ENCODE measurements at regions not wholly inside any gene's neighbourhood (a gene's known extent, or its start where the extent isn't known, plus 50 kb on each side); places are given as distances from the start of the nearest gene placed in this dataset.
"Not testable (repeated sequence)": the region's sequence is repeated elsewhere in the genome, so short reads cannot be mapped to it uniquely, and the experiment has no call there.

DNA sequence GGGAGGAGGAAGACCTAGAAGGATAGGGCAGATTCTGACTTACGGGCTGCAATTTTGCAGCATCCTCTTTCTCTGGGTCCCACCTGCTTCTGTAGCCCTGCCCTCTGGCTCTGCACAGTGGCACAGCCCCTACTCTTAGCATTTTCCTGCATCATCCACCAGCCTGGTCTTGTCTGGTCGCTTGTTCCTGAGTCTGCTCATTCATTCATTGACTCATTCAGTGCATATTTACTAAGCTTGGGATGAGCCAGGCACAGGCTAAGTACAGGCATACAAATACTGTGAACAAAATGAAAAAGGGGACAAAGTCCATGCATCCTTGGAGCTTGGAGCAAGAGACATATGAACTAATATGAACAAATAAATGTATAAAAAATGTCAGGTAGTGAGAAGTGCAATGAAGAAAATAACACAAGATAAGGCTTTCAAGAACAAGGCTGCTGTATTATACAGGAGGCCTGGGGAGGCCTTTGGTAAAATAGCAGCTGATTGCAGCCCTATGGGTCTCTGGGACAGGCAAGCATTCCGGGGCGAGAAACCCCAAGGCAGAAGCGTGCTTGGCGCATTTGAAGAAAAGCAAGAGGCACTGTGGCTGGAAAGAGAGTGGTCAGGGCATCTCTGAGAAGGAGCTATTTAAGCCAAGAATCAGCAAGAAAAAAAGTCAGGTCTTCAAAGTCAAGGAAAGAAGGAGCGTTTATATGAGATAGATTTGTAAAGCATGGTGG lies 108.0 kb upstream of the ALX4 start:
- no peak for DNase-seq (ENCODE audit: low read depth in 2 of 2)

DNA sequence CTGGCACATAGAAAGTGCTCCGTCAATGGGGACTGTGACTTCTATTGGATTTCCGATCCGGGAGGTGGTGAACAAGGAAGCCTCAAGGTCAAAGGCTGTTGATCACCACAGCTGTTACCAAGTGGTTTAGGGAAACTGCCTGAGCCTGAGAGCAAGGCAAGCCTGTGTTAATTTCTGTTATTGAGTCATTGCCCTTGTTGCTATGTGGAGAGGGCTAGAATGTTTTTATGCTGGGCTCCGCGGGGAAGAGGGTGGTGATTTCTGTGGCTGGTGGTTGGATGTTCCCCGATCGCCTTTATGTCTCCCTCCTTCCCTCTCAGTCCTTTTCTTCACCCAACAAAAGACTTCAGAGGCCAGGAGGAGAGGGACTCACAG lies 108.5 kb upstream of the ALX4 start:
- no peak for DNase-seq (ENCODE audit: low read depth in 2 of 2)

DNA sequence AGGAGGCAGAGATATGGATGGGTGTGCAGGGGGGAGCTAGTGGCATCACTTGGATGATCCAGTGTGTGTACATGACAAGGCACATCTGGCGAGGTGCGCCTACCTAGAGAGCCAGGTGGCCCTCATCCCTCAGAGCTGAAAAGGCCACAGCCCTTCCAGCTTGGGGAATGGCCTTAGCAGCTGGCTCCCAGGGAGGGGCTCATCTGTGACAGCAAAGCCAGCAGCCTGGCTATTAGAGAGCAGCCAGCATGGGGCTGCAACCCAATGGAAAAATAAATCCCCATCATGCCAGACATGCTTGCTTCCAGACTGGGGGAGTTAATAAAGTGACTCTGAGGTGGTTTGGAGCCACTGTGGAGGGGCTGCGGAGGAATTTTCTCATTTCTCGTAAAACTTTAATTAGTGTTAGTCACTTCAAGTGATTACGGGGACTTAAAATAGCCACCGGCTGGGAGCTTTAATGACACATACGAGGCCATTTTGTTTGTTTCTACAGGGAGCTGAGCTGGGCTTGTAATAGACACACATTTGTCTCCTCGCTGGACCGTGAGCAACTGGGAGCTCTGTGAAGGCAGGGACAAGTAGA lies 111.2 kb upstream of the ALX4 start:
- DNase-seq (ENCODE audit: low read depth in 2 of 2) = no peak

DNA sequence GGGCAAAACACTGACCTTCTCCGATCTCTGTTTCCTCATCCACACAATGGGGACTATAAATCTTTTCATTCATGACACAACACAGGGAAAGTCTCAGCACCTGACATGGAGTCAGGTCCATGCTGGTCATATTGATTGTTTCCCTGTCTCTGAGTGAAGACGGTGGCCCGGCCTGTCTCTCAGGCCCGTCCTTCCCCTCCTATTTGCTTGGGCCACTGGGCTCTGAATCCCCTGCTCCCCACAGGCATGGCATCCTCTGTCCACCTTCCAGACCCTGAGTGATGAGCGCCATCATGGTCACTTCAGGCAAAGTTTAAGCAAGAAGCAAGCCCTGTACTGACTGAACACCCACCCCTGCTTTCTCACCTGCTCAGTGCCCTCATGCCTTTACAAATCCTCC lies 113.3 kb upstream of the ALX4 start:
- no peak for DNase-seq (ENCODE audit: low read depth in 2 of 2)

DNA sequence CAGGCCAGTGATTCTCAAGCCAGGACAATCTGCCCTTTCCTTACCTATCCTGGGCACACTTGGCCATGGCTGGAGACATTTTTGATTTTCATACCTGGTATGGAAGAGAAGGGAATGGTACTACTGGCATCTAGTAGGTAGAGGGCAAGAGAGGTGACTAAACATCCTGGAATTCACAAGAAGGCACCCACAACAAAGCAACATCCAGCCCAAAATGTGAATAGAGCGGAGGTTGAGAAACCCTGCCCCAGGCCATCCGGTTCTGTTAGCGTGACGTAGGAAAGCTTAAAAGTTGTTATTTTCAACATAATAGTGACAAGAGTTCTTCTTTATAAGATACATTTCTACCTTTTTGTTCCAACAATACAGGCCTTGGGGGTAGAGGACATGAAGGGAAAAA lies 114.9 kb upstream of the ALX4 start:
- no peak for DNase-seq (ENCODE audit: low read depth in 2 of 2)

DNA sequence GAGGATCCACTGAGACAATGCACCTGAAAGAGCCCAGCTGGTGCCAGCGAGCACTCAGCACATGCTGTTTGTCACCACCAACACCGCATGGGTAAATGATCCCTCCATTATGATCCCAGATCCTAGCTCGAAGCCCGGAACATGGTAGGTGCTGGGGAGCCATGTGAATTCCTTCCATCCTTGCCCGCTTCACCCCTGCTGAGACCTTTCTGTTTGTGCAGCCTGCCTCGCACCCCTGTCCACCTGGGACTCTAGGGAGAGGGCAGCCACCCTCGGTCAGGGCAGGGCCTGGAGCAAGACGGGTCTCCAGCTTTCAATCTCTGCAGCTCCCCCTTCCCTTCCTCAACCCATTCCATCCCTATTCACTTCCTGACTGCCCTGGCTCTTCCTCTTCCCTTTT lies 116.2 kb upstream of the ALX4 start:
- DNase-seq (ENCODE audit: low read depth in 2 of 2) = no peak

DNA sequence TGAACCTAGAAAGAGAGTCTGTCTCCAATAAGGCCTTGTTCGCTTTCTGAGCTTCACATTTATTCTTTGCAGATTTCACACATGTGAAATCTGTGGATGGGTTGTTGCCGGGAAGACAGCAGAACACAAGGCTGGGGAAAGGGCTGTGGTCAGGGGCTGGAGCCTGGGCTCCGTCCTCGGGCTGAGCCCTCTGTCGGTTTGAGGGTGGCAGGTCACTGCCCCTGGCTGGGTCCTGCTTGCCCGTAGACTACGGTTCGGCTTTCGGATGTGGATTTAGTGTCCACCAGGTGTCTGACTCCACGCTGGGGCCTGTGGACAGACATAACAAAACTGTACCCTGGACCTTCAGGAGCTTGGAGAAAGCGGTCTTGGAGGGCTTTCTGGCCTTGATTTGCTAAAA lies 117.0 kb upstream of the ALX4 start:
- DNase-seq (ENCODE audit: low read depth in 2 of 2) = no peak

DNA sequence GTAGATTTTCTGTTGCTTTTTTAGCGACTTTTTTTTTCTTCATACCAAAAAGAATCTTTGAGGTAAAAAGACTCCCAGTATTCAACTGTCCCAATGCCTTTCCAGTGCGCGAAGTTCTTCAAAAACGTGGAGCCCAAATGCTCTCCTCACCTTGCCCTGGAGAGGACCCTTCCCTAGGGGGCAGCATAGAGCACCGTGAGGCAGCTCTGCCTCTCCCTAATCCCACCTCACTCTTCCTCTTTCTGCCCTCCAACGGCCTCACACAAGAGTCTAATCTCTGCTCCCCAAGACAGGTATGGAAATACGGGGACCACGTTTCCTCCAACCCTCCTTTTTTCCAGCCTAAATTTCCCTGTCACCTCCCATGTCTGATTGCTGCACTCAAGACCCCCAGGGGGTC lies 117.5 kb upstream of the ALX4 start:
- peak in 1 of 2 experiments; percentile 13 for DNase-seq (ENCODE audit: low read depth in 2 of 2)

DNA sequence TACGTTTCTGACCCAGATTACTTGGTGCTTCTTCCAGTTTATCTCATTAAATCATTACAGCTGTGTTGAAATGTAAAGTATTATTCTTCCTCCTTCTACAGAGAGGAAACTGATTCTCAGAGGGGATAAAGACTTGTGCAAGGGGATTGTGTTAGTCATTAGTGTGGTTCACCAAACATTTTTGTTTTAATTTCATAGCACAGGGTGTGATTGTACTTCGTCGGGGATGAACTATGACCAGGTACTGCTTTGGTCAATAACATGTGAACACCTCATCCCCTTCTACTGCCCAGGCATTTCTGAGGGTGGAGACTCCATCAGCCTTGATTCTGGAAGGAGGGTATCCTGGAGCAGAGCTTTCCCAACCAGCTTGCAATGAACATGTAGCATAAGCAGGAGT lies 120.2 kb upstream of the ALX4 start:
- DNase-seq (ENCODE audit: low read depth in 2 of 2) = no peak

DNA sequence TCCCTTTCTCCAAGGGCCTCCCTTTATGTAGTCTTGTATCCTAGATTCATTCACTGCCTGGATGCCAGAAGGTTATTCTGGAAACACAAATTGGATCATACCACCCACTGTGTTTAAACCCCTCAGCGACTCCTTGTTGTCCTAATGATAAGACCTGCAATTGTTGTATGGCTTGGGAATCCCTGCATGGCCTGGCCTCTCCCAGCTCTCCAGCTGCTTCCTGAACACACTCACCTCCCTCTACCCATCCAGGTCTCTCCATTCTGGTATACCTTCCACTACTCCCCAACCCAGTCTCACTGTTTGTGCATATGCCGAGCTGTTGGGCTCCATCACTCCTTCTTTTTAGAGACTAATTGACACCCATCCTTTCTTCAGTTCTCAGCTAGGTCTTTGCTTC lies 124.3 kb upstream of the ALX4 start:
- no peak for DNase-seq (ENCODE audit: low read depth in 2 of 2)

DNA sequence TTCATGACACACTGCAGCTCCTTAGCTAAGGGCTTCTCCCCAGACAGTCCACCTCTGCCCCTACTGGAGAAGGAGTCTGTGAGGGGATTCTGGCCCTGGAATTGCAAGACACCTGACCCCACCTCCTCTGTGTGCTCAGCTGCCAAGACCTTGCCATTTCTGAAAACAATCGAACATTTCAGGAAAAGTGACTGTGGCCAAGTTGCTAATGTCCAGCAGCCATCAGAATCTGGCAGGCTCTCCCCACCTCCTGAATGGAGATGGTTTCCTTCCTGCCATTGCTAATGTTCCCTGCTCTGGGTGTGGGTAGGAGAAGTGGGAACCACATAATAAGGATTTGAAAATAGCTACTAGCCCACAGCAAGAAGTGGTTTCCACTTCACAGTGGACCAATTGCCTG lies 127.2 kb upstream of the ALX4 start:
- DNase-seq (ENCODE audit: low read depth in 2 of 2) = no peak

DNA sequence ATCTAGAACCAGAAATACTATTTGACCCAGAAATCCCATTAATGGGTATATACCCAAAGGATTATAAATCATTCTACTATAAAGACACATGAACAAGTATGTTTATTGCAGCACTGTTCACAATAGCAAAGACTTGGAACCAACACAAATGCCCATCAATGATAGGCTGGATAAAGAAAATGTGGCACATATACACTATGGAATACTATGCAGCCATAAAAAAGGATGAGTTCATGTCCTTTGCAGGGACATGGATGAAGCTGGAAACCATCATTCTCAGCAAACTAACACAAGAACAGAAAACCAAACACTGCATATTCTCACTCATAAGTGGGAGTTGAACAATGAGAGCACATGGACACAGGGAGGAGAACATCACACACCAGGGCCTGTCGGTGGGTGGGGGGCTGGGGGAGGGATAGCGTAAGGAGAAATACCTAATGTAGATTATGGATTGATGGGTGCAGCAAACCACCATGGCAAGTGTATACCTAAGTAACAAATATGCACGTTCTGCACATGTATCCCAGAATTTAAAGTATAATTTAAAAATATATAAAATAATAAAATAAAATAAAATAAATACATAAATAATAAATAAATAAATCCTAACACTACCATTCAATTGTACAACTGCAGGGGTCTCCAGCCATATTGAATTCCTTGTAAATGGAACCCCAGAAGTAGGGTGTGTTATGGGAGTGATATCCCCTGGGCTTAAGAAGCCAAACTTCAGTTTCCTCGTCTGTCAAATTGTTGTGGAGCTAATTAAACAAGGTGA lies 122.4 kb upstream of the CD82 start:
- not testable (repeated sequence) for DNase-seq (ENCODE audit: low read depth in 2 of 2)

DNA sequence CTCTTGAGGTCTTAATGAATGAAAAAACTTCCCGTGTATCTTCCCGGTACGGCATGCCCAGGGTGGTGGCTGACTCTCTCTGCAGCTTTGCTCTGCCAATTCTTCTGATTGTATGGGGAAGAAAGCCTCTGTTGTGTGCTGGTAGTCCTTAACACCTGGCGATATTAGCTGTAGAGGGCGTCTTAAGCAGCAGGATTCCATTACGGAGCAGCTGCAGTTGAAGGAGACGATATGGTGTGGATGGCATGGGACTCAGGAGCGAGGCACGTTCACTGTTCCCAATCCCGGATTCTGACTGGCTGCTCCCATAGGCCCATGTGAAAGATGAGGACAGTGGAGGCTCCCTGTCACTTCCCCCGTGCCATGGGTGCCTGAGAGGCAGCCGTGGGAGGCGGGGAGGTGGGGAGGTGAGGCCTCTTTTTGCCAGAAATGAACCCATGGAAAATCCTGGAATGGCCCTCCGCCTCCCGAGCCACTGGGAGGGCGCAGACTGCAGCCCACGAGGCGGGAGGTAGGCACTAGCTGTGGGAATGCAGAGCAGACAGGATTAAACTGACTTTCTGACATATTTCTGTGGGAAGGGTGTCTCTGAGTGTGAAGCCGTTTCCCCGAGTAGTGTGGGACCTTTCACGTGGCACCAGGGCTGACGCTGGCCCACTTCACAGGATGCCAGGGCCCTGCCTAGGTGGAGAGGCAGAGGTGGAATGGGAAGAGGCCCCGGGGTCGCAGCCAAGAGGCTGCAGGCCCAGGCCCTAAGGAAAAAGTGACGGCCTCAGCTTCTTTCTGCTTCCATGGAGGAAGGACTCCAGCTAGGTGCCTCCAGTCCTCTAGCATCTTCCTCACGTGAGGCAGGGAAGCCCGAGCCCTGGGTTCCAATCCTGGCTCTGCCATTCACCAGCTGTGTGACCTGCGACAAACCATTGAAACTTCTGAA lies 121.4 kb upstream of the CD82 start:
- no peak for DNase-seq (ENCODE audit: low read depth in 2 of 2)

DNA sequence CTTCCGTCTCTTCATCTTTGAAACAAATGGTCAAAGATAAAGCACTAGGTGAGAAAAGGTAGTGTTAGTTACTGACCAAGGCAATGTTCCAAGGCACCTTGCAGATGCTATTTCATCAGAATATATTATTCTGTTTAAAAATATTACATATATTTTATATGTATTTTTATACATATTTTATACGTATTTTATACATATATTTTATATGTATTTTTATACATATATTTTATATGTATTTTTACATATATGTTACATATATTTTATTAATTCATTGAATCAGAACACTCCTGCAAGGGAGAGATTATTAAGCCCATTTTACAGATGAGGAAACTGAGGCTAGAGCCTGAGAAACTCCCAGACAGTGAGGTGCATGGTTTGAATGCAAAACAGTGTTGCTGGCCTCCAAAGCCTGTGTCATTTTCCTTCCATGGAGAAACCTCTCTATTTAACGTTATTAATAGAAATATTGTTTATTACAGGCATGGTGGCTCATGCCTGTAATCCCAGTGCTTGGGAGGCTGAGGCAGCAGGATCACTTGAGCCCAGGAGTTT lies 120.6 kb upstream of the CD82 start:
- DNase-seq (ENCODE audit: low read depth in 2 of 2) = no peak

DNA sequence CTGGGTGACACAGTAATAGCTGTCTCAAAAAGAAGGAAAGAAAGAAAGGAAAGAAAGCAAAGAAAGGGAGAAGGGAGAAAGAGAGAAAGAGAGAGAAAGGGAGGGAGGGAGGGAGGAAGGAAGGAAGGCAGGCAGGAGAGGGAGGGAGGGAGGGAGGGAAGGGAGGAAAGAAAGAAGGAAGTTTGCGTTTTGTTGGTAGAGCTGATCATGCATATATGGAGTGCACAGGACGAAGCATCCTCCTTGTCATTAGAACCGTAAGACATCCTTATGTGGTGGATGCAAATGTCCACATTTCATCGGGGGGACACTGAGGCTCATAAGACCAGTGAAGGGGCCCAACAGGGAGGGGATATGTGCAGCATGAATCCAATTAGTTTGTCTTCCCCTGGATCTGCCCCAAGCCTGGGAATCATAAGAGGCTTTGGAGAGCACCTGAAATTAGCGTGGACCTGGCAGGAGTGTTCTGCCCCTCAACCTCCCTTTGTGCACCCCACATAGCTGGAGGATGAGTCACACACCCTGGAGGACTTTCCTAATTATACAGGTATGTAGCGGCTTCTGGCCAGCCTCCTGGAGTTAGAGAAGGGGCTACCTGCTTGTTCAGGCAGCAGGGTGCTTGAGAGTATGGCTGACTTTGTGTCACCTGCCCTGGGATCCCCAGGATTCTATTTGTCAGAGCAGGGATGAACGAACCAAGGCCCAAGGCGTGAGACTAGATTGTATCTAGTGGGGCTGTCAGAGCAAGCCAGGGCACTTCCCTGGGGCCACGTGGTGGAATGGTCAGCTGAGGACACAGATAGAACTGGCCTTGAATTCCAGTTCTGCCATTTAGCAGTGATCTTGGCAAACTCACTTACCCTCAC lies 119.7 kb upstream of the CD82 start:
- no peak for DNase-seq (ENCODE audit: low read depth in 2 of 2)

DNA sequence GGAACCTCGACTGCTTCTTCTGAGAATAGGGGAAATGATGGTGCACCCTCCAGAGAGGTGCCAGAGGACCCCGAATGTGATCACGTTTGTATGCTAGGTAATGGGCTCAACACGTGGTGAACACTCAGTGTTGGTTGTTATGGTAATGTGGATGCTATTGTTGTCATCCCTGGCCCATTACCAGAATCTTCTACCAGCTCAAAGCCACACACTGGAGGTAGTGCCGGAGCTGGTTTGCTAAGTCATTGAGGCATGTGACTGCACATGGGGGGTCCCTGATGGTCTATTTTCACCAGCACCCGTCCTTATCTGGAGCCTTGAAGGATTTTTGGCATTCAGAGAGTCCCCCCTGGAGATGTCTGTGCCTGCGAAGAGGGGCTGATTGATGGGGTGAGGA lies 119.1 kb upstream of the CD82 start:
- DNase-seq (ENCODE audit: low read depth in 2 of 2) = no peak

DNA sequence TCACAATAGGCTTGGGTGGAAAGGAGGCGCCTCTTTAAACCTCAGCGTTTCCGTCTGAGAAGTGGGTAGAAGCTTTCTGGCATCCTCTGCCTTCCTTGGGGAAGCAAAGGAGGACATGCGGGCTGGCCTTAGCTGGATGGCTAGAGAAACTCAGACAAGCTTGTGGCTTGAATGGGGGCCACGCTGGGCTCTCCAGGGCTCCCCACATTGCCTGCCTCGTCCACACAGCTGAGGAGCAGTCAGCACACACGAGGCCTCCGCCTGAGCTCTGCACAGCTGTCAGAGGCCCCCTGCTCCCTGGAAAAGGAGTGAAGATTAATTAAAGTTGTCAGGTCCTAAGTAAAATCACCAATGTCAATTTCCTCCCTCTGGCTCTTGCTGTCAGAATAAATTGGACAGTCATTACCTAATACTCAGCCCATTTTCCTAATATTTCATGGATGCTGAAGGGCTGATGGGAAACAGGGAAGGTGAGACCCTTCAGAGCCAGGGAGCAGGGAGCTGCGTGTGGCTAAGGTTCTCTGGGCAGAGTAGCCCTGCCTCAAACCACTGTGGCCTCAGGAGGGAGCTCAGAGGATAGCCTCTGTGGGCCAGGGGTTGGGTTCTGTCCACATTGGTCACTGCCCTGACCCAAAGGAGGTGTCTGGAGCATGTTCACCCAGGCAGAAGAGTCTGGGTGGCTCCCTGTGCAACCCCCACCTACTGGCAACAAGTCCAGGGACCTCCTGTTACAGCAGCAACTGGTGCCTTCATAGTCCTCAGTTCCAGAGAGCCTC lies 118.3 kb upstream of the CD82 start:
- DNase-seq (ENCODE audit: low read depth in 2 of 2) = no peak

DNA sequence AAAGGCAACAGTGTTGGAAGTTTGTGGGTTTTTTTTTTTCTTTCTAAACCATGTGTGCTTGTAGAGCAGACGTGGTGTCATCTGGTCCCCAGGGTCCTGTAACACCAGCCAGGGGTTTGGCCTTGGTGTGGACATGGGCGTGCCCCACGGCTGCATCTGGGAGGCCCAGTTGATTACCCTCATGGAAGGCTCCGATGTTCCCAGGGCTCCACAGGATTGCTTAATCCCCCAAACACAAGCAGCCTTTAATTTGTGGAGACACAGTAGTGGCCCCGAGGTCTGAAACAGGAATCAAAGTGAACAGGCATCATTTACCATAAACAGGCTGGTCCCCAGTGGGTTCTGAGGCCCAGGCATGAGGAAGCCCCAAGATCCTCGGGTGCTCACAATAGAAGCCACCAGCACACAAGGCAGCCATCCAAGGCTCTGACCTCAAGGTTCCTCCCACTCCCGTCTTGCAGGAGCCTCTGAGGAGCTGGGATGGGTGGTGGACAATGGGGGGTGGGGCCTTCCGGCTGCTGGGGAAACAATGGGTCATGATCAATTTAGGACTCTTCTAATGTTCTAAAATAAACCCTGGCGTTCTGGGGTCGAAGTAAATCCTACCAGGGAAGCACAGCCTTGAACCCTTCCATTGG lies 115.0 kb upstream of the CD82 start:
- no peak for DNase-seq (ENCODE audit: low read depth in 2 of 2)

DNA sequence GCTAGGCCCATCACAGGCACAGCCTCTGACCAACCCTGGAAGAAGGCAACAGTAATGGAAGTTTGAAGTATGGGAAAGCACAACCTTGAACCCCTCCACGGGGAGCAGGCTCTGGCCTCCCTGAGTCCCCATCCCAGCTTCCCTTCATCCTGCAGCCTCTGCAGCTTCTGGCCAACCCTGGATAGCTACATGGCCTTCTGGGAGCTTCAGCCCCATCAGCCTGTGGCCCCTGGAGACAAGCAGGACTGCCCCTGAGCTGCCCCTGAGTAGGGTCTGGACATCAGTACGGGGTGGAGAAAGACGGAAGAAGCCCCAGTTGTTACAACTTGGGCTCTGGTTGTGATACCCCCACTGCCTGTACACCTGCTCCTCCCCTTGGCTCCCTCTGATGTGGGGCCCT lies 113.8 kb upstream of the CD82 start:
- DNase-seq (ENCODE audit: low read depth in 2 of 2) = no peak

All from stimulated activated CD4-positive, alpha-beta T cell treated with anti-CD3 and anti-CD28 coated beads, Interleukin-12 subunit alpha, Interleukin-12 subunit beta, amount 100 ng/mL, for 24 hours (primary cell).